SK-N-SH treated with all-trans-retinoic acid at 6 μM for 48 hours (cell line): ENCODE measurements at regions not wholly inside any gene's neighbourhood (a gene's known extent, or its start where the extent isn't known, plus 50 kb on each side); places are given as distances from the start of the nearest gene placed in this dataset.

ENCODE experiments used
- ATAC-seq: fragments of 200-7000 bp; cut with Tn5 transposase; 3 replicates; pipeline ENCODE4 v1.9.1; 2020; ENCODE audit warnings: mild to moderate bottlenecking, moderate library complexity
- ARNTL ChIP-seq: fragments of 450-650 bp; formaldehyde crosslinking; IDR thresholded peaks from 2 replicates; pipeline ENCODE4 v1.5.0; 2020; ENCODE audit warnings: low read depth, mild to moderate bottlenecking, moderate library complexity, borderline replicate concordance
- BACH2 ChIP-seq: fragments of 250-450 bp; sonication (Bioruptor Pico); IDR thresholded peaks from 2 replicates; pipeline ENCODE4 v1.9.0; 2021; ENCODE audit warnings: mild to moderate bottlenecking, borderline replicate concordance
- CSDC2 ChIP-seq: fragments of 250-450 bp; sonication (Bioruptor Pico); IDR thresholded peaks from 2 replicates; pipeline ENCODE4 v1.5.0; 2020; ENCODE audit warnings: mild to moderate bottlenecking, moderate library complexity
- ESRRG ChIP-seq: fragments of 250-450 bp; sonication (Bioruptor Pico); IDR thresholded peaks from 2 replicates; pipeline ENCODE4 v1.6.1; 2021; ENCODE audit warnings: mild to moderate bottlenecking
- ISL1 ChIP-seq: fragments of 250-450 bp; sonication (Bioruptor Pico); IDR thresholded peaks from 2 replicates; pipeline ENCODE4 v2.1.2; 2022; ENCODE audit warnings: mild to moderate bottlenecking, moderate library complexity
- OSR1 ChIP-seq: fragments of 250-450 bp; sonication (Bioruptor Pico); IDR thresholded peaks from 2 replicates; pipeline ENCODE4 v1.8.0; 2022; ENCODE audit warnings: moderate library complexity, mild to moderate bottlenecking, inconsistent platforms
- POU6F1 ChIP-seq: fragments of 250-450 bp; sonication (Bioruptor Pico); IDR thresholded peaks from 2 replicates; pipeline ENCODE4 v1.8.0; 2021; ENCODE audit warnings: low read depth, mild to moderate bottlenecking, moderate library complexity, borderline replicate concordance
- PPARA ChIP-seq: fragments of 250-450 bp; sonication (Bioruptor Pico); IDR thresholded peaks from 2 replicates; pipeline ENCODE4 v1.5.0; 2020; ENCODE audit warnings: mild to moderate bottlenecking, borderline replicate concordance
- SNAI2 ChIP-seq: fragments of 250-450 bp; sonication (Bioruptor Pico); IDR thresholded peaks from 2 replicates; pipeline ENCODE4 v1.5.0; 2020; ENCODE audit warnings: mild to moderate bottlenecking, moderate library complexity
- TCF4 ChIP-seq: fragments of 250-450 bp; sonication (Bioruptor Pico); IDR thresholded peaks from 2 replicates; pipeline ENCODE4 v1.8.0; 2021; ENCODE audit warnings: mild to moderate bottlenecking, moderate library complexity, borderline replicate concordance
- TOX ChIP-seq: fragments of 250-450 bp; sonication (Bioruptor Pico); IDR thresholded peaks from 2 replicates; pipeline ENCODE4 v1.8.0; 2021; ENCODE audit warnings: mild to moderate bottlenecking, moderate library complexity, borderline replicate concordance
- TSHZ2 ChIP-seq: fragments of 250-450 bp; sonication (Bioruptor Pico); IDR thresholded peaks from 2 replicates; pipeline ENCODE4 v1.5.0; 2020; ENCODE audit warnings: mild to moderate bottlenecking, moderate library complexity
- ZC3H10 ChIP-seq: fragments of 250-450 bp; sonication (Bioruptor Pico); IDR thresholded peaks from 2 replicates; pipeline ENCODE4 v1.5.1; 2021; ENCODE audit warnings: mild to moderate bottlenecking, moderate library complexity
- ZFP30 ChIP-seq: fragments of 450-650 bp; formaldehyde crosslinking; IDR thresholded peaks from 2 replicates; pipeline ENCODE4 v1.5.0; 2022; ENCODE audit warnings: mild to moderate bottlenecking, moderate library complexity
- ZNF565 ChIP-seq: fragments of 450-650 bp; formaldehyde crosslinking; conservative IDR thresholded peaks from 2 replicates; pipeline ENCODE4 v1.5.0; 2020; ENCODE audit warnings: low read depth, mild to moderate bottlenecking, moderate library complexity
- ZNF70 ChIP-seq: fragments of 450-650 bp; formaldehyde crosslinking; IDR thresholded peaks from 2 replicates; pipeline ENCODE4 v1.5.0; 2020; ENCODE audit warnings: mild to moderate bottlenecking, moderate library complexity
- ZNF8 ChIP-seq: fragments of 450-650 bp; formaldehyde crosslinking; IDR thresholded peaks from 2 replicates; pipeline ENCODE4 v1.5.0; 2020; ENCODE audit warnings: mild to moderate bottlenecking, moderate library complexity
- TF ChIP-seq, protein P1 (sequence below): fragments of 250-450 bp; sonication (Bioruptor Pico); IDR thresholded peaks from 2 replicates; pipeline ENCODE4 v1.5.1; 2020; ENCODE audit warnings: low read depth, mild to moderate bottlenecking, moderate library complexity
- TF ChIP-seq, protein P2 (sequence below): fragments of 250-450 bp; sonication (Bioruptor Pico); IDR thresholded peaks from 2 replicates; pipeline ENCODE4 v1.5.1; 2021; ENCODE audit warnings: mild to moderate bottlenecking, moderate library complexity

DNA sequence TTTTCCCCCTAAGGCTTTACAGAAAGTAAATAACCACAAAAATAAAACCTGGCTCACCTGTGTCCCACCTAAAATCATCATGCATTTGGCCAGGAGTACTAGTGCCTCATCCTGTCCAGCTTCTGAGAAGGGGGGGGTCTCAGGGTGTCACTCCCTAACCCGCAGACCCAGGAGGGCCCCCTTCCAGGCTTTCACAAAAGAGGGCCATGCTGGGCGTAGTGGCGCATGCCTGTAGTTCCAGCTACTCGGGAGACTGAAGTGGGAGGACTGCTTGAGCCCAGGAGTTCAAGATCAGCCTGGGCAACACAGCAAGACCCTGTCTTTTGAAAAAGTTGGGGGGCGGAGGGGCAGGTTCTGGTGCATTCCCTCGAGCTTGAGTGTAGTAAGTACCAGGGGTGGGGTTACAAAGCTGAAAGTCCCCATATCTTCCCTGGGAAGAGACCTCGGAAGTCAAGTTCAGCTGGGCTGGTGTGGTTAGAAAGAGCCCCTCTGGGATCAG is 259.3 kb downstream of the PARN start:
- TF ChIP-seq, protein P1, sequence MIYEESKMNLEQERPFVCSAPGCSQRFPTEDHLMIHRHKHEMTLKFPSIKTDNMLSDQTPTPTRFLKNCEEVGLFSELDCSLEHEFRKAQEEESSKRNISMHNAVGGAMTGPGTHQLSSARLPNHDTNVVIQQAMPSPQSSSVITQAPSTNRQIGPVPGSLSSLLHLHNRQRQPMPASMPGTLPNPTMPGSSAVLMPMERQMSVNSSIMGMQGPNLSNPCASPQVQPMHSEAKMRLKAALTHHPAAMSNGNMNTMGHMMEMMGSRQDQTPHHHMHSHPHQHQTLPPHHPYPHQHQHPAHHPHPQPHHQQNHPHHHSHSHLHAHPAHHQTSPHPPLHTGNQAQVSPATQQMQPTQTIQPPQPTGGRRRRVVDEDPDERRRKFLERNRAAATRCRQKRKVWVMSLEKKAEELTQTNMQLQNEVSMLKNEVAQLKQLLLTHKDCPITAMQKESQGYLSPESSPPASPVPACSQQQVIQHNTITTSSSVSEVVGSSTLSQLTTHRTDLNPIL (CRISPR knock-in tag) = no peak
- TF ChIP-seq ZC3H10 (CRISPR knock-in tag) = no peak
- TF ChIP-seq BACH2 (CRISPR knock-in tag) = no peak
- TF ChIP-seq ZNF8 (CRISPR knock-in tag) = no peak
- TF ChIP-seq ZNF70 (CRISPR knock-in tag) = no peak
- no peak for TF ChIP-seq ZNF565 (CRISPR knock-in tag)
- no peak for ATAC-seq

DNA sequence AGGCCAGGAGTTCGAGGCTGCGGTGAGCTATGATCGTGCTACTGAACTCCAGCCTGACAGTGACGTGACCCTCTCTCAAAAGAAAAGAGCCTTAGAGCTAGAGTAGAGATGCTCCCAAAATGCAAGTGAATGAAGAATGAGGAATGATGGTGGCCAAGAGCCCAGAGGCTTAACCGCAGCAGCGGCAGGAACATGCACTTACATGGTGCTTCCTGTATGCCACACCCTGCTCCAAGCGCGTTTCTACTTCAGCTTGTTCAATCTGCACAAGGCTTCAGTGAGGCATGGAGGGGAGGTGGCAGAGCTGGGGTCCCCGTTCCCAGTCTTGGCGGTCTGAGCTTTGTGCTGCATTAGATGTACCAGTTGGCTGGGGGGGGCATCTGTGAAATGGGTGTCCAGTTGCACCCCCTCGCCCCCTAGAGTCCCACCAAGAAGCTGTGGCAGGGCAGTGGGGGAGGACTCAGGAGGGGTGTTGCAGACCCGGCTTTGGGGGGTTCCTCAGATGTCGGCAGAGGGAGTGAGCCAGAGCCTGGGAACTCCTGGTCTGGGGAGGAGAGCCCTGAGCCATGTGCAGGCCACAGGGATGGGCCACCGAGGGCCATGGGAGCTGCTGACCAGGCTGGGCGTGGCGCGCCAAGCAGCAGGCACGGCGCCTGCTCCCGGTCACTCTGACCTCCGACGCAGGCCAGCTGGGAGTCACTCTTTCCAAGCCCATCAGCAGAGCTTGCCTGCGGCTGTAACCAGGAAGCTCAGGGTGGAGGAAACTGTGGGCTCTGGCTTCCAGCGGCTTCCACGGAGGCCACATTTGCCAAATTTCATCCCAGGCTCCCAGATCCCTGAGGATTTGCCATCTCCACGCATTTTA is 260.1 kb downstream of the PARN start:
- TF ChIP-seq CSDC2 (CRISPR knock-in tag) (no peak), ESRRG (CRISPR knock-in tag) (no peak), TCF4 (CRISPR knock-in tag) (no peak), OSR1 (CRISPR knock-in tag) (no peak), TSHZ2 (CRISPR knock-in tag) (no peak), ZC3H10 (CRISPR knock-in tag) (no peak)
- TF ChIP-seq, protein P1 (CRISPR knock-in tag) = no peak
- TF ChIP-seq, protein P2, sequence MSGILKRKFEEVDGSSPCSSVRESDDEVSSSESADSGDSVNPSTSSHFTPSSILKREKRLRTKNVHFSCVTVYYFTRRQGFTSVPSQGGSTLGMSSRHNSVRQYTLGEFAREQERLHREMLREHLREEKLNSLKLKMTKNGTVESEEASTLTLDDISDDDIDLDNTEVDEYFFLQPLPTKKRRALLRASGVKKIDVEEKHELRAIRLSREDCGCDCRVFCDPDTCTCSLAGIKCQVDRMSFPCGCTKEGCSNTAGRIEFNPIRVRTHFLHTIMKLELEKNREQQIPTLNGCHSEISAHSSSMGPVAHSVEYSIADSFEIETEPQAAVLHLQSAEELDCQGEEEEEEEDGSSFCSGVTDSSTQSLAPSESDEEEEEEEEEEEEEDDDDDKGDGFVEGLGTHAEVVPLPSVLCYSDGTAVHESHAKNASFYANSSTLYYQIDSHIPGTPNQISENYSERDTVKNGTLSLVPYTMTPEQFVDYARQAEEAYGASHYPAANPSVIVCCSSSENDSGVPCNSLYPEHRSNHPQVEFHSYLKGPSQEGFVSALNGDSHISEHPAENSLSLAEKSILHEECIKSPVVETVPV = no peak
- TF ChIP-seq, all 23 proteins: peak for 0
- ATAC-seq = no peak; the same call in 2 of the 3 replicates

DNA sequence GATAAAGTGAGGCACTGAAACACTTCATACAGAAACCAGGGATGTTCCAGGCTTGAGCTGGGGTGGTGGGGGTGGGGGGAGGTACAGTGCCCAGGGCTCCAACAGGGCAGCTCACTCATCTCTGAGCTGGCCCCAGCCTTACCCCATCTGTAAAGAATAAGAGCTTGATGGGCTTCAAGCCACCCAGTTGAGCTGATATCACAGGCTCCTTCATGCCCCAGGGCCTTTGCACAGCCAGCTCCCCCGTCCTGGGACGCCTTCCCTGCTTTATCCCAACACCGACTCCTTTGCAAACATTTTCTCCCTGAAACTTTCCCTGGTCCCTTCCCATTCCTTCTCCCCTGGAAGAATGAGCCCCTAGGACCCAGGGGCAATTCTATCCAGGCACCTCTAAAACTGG is 261.7 kb downstream of the PARN start:
- ATAC-seq = no peak
- TF ChIP-seq ARNTL (CRISPR knock-in tag) (no peak), PPARA (no peak), OSR1 (CRISPR knock-in tag) (no peak), ESRRG (CRISPR knock-in tag) (no peak), POU6F1 (CRISPR knock-in tag) (no peak), TOX (CRISPR knock-in tag) (no peak), ISL1 (CRISPR knock-in tag) (no peak), ZC3H10 (CRISPR knock-in tag) (no peak), SNAI2 (CRISPR knock-in tag) (no peak), TSHZ2 (CRISPR knock-in tag) (no peak), ZFP30 (CRISPR knock-in tag) (no peak), BACH2 (CRISPR knock-in tag) (no peak), CSDC2 (CRISPR knock-in tag) (no peak), ZNF565 (CRISPR knock-in tag) (no peak), ZNF8 (CRISPR knock-in tag) (no peak)
